HG03196 (cell line): ENCODE measurements at regions not wholly inside any gene's neighbourhood (a gene's known extent, or its start where the extent isn't known, plus 50 kb on each side); places are given as distances from the start of the nearest gene placed in this dataset.
"Not testable (repeated sequence)": the region's sequence is repeated elsewhere in the genome, so short reads cannot be mapped to it uniquely, and the experiment has no call there.

ENCODE experiments used
- ATAC-seq: cut with Tn5 transposase; IDR thresholded peaks from one replicate; pipeline ENCODE4 v1.9.1; 2021; ENCODE audit not compliant: unreplicated experiment

- ATAC-seq: peak; percentile 99
Measured at GRCh38 chr4:108466936-108467902, 153.2 kb upstream of the RPL34 start.

GRCh38 chr4:108465886-108466500, 154.4 kb upstream of the RPL34 start:
- ATAC-seq: no peak

GRCh38 chr4:108458681-108459080, 161.7 kb upstream of the RPL34 start:
- ATAC-seq: no peak

DNA sequence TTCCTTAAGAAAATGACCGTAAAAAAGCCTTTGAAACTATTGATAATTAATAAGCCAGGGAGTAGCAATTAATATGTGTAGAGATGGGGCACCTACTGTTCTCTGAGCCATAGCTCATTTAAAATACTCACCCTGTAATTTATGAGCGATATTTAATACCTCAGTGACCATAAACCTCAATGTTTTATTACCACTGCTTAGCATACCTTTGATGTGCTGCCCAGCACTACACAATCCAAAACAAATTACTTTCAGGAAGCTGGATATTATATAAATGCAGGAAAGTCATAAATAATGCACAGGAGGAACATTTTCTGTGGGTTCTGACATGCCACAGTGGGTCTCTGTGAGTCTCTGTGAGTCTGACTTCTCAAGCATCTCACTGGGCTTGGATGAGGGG, 166.1 kb upstream of the RPL34 start:
- ATAC-seq: no peak

GRCh38 chr4:108453366-108453765, 167.0 kb upstream of the RPL34 start:
- no peak for ATAC-seq

DNA sequence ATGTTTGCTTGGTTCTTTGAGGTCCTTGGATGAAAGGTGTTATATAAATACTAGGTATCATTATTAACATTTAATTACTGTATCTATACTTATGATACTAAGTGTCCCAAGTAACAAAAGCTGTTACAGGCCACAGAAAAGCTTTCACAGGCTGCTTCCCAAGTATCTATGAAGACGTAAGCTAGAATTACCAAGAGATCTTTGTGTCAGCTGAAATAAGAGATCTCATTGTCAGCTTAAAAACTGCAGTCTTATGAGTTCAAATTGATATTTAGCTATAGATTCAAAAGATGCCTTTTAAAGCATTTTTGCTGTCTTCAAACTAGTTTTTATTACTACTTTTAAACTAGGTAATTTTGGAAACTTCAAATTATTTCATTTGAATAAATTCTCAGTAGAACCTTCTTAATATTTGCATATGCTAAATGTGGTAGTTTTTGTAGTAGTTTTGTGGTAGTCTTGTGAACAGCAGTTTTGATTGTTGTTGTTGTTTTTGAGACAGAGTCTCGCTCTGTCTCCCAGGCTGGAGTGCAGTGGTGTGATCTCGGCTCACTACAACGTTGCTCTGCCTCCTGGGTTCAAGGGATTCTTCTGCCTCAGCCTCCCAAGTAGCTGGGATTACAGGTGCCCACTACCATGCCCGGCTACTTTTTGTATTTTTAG, 170.0 kb upstream of the RPL34 start:
- ATAC-seq: no peak

GRCh38 chr4:108449129-108449528, 171.2 kb upstream of the RPL34 start:
- ATAC-seq: no peak

DNA sequence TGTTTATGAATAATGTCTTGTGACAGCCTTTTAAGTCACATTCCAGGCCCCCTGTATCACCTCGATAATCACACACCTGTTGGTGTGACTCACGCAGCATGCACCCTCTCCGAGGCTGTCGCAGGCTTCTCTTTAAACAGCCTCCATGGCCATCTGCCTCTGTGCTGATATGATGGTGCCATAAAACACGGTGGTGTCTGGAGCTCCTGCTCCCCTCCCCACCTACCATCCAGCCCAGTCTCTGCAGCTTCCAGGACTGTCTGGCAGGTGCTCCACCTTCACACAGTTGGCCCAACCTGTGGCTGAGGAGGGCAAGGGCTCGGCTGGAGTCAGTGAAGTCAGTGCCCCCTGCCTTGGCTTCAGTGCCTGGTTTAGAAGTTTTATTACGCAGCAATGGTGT, 173.8 kb upstream of the RPL34 start:
- no peak for ATAC-seq

DNA sequence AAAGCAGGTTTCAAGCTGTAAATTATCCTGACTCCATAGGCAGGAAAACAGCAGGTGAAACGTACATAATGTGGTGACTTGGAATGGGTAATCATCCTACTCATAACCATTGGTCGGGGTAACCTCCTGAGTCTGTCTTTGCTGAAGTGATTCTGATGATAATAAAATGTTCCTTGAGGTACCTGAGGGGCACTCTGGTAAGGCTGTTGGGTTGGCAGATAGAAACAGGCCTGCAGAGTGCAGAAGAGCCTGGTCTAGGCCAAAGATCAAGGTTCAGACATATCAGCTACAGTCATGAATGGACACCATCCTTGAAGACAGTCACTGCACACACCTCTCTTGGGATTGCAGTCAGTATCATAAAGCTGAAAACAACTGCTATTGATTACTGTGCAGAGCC, 174.7 kb upstream of the RPL34 start:
- no peak for ATAC-seq

GRCh38 chr4:108443585-108443984, 176.8 kb upstream of the RPL34 start:
- no peak for ATAC-seq

- no peak for ATAC-seq
Measured at GRCh38 chr4:108433832-108434231, 186.5 kb upstream of the RPL34 start.

GRCh38 chr4:108433394-108433793, 187.0 kb upstream of the RPL34 start:
- ATAC-seq: not testable (repeated sequence)

DNA sequence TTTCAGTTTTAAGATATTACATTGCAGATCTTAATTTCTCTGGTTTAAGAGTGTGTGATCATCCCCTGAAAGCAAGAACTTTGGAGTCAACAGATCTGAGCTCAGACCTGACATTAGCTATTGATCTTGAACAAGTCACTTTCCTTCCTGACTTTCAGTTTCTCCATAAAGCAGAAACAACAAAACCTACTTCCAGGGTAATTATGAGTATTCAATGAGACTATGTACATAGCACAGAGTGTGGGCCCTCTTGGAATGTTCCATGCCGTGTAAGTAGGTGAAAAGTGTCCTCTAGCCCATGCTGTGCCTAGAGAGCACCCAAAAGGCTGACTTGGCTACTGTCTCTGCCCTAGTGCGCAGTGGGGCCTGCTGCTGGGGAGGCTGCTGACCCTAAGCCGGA, 188.0 kb upstream of the RPL34 start:
- no peak for ATAC-seq

- no peak for ATAC-seq
Measured at GRCh38 chr4:108431986-108432385, 188.4 kb upstream of the RPL34 start.

DNA sequence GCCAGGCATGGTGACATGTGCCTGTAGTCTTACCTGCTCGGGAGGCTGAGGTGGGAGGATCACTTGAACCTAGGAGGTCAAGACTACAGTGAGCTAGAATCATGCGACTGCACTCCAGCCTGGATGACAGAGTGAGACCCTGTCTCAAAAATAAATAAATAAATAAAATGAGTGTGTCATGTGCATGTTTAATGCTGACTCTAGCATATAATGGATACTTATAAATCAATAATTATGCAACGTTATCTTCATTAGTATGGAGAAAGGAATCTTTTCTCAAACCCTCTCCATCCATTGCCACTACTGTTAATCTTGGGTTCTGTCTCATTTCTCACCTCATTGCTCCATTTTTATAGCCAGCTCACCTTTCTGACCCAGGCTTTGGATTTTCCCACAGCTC, 189.5 kb upstream of the RPL34 start:
- ATAC-seq: no peak

DNA sequence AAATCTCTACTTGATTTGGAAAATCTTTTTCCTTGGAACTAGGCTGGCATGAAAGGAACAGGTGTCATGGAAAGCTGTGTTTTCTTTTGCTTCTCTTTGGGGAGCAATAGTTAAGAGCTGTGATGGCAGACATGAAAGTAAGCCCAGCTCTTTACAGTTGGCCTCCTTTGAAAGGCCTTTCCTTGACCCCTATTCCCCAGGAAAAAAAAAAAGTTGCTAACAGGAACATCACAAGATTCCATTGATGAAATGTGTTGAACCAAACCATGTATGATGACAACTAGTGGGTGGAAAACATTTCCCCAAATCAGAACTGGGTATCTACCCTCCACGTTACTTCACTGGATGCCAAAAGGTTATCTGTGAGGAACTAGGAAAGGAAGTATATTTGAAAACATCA, 190.7 kb upstream of the RPL34 start:
- ATAC-seq: no peak

DNA sequence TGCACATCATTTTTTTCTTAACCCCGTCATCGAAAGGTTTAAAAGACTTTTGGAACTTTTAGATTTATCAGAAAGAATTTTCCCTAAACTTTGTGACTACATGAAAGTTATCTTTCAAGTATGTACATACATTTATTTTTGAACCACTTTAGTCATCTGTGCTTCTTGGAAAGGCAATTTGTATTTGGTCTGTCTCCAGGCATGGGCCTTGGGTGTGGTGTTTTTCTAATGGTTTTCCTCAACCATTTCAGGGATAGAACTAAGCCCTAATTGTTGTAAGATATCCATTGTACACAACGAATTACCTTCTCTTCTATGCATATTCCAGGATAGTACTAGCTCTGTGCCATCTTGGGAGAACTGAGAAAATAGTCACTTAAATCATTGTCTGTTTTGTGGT, 191.5 kb upstream of the RPL34 start:
- no peak for ATAC-seq

GRCh38 chr4:108427946-108428485, 192.4 kb upstream of the RPL34 start:
- ATAC-seq: no peak

GRCh38 chr4:108426493-108426892, 193.9 kb upstream of the RPL34 start:
- no peak for ATAC-seq

GRCh38 chr4:108425988-108426387, 194.4 kb upstream of the RPL34 start:
- no peak for ATAC-seq

DNA sequence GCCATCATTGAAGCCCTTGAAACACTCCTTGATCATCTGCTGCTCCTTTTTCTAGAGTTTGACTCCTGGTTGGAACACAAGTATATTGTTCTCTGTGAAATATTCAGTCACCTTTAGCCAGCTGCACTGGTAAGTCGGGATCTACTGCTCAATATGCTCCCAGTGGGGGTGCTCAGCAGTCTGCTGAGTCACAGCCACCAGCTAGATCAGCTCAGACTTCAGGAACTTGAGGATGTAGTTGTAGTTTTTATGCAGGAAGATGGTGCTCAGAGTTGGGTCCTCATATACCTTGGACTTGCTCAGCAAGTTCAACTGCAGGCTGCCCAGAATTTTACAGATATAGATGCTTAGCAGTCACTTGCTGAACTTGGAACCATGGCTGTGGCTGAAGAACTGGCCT, 202.5 kb upstream of the RPL34 start:
- no peak for ATAC-seq

DNA sequence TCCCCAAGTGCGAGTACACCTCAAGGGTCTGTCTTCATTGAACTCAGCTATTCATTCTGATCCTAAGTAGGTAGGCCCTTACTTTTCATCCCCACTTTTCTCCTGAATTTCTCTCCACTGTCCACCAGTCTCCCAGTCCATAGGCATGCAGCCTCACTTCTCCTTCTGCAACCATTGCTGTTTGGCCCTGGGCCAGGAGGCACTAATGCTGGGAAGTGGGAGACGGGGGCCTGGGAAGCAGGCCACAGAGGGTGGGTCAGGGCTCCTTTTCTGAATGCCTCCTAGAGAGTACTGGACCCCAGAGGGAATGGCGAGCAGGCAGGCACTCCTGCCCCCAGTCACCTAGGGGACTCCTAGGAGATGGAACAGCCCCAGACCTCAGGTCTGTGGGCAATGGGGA, 203.5 kb upstream of the RPL34 start:
- ATAC-seq: no peak
